ENCODE measurements at regions not wholly inside any gene's neighbourhood (a gene's known extent, or its start where the extent isn't known, plus 50 kb on each side); places are given as distances from the start of the nearest gene placed in this dataset.

GRCh38 chr2:116145031-116145430, 1669.5 kb upstream of the DDX18 start:
- no peak overlapping the region for H3K4me2 ChIP-seq (ENCODE audit: low read depth, low read length, poor library complexity, severe bottlenecking)
- no peaks in the 10 kb centered on the region for H3K9me2 ChIP-seq (replicated peaks; ENCODE audit: low read depth, low read length)
- no peaks in the 10 kb centered on the region for H3K79me2 ChIP-seq (ENCODE audit: insufficient read depth, low read length)
- no peaks in the 10 kb centered on the region for H3K9me3 ChIP-seq (ENCODE audit: insufficient read depth, low read depth, low read length)
- no peak overlapping the region for H3K4me3 ChIP-seq (ENCODE audit: low read length, poor library complexity, severe bottlenecking)
- H4K20me1 ChIP-seq (ENCODE audit: insufficient read depth, low read length, poor library complexity, severe bottlenecking), result no peaks in the 10 kb centered on the region
- TF ChIP-seq EZH2phosphoT487 (IDR thresholded peaks at IDR 0.05; ENCODE audit: borderline replicate concordance) (no peak), CTCF (conservative IDR thresholded peaks at IDR 0.05; ENCODE audit: low read length) (no peak)
- H3K4me1 ChIP-seq (ENCODE audit: insufficient read depth, low read length, poor library complexity, severe bottlenecking), result no peaks in the 10 kb centered on the region
- no peak overlapping the region for H2AFZ ChIP-seq (ENCODE audit: low read length)
- no peaks in the 10 kb centered on the region for H3F3A ChIP-seq (ENCODE audit: low read depth)
- no peak overlapping the region for H3K9ac ChIP-seq (ENCODE audit: low read depth, low read length, poor library complexity, severe bottlenecking)
- H3K36me3 ChIP-seq (ENCODE audit: insufficient read depth, low read length), result no peaks in the 10 kb centered on the region
- no peaks in the 10 kb centered on the region for H3K27me3 ChIP-seq (ENCODE audit: insufficient read depth, low read length, poor library complexity, severe bottlenecking)

- no peaks in the 10 kb centered on the region for H3K27me3 ChIP-seq (ENCODE audit: insufficient read depth, low read length, poor library complexity, severe bottlenecking)
- no peak overlapping the region for H3K9ac ChIP-seq (ENCODE audit: low read depth, low read length, poor library complexity, severe bottlenecking)
- no peak overlapping the region for H2AFZ ChIP-seq (ENCODE audit: low read length)
- no peaks in the 10 kb centered on the region for H4K20me1 ChIP-seq (ENCODE audit: insufficient read depth, low read length, poor library complexity, severe bottlenecking)
- H3K36me3 ChIP-seq (ENCODE audit: insufficient read depth, low read length), result no peaks in the 10 kb centered on the region
- no peaks in the 10 kb centered on the region for H3K9me2 ChIP-seq (replicated peaks; ENCODE audit: low read depth, low read length)
- H3F3A ChIP-seq (ENCODE audit: low read depth), result no peaks in the 10 kb centered on the region
- H3K79me2 ChIP-seq (ENCODE audit: insufficient read depth, low read length), result no peaks in the 10 kb centered on the region
- no peak overlapping the region for H3K4me2 ChIP-seq (ENCODE audit: low read depth, low read length, poor library complexity, severe bottlenecking)
- H3K4me1 ChIP-seq (ENCODE audit: insufficient read depth, low read length, poor library complexity, severe bottlenecking), result no peaks in the 10 kb centered on the region
- TF ChIP-seq EZH2phosphoT487 (IDR thresholded peaks at IDR 0.05; ENCODE audit: borderline replicate concordance) (no peak), CTCF (conservative IDR thresholded peaks at IDR 0.05; ENCODE audit: low read length) (no peak)
- H3K4me3 ChIP-seq (ENCODE audit: low read length, poor library complexity, severe bottlenecking), result no peak overlapping the region
- H3K9me3 ChIP-seq (ENCODE audit: insufficient read depth, low read depth, low read length), result no peaks in the 10 kb centered on the region
These were observed 1666.1 kb upstream of the DDX18 start for GRCh38 chr2:116148361-116148760.

- H3K4me1 ChIP-seq (ENCODE audit: insufficient read depth, low read length, poor library complexity, severe bottlenecking), result no peaks in the 10 kb centered on the region
- H3K9me2 ChIP-seq (replicated peaks; ENCODE audit: low read depth, low read length), result no peaks in the 10 kb centered on the region
- no peak overlapping the region for H3K9ac ChIP-seq (ENCODE audit: low read depth, low read length, poor library complexity, severe bottlenecking)
- TF ChIP-seq EZH2phosphoT487 (IDR thresholded peaks at IDR 0.05; ENCODE audit: borderline replicate concordance) (no peak), CTCF (conservative IDR thresholded peaks at IDR 0.05; ENCODE audit: low read length) (no peak)
- H2AFZ ChIP-seq (ENCODE audit: low read length), result no peak overlapping the region
- no peaks in the 10 kb centered on the region for H3K79me2 ChIP-seq (ENCODE audit: insufficient read depth, low read length)
- H3K9me3 ChIP-seq (ENCODE audit: insufficient read depth, low read depth, low read length), result 0 out of 2 replicates have a peak, but pooled peaks cover 3% of the 10 kb centered on the region
- H3F3A ChIP-seq (ENCODE audit: low read depth), result no peaks in the 10 kb centered on the region
- no peaks in the 10 kb centered on the region for H3K36me3 ChIP-seq (ENCODE audit: insufficient read depth, low read length)
- H3K4me3 ChIP-seq (ENCODE audit: low read length, poor library complexity, severe bottlenecking), result no peak overlapping the region
- no peak overlapping the region for H3K4me2 ChIP-seq (ENCODE audit: low read depth, low read length, poor library complexity, severe bottlenecking)
- no peaks in the 10 kb centered on the region for H3K27me3 ChIP-seq (ENCODE audit: insufficient read depth, low read length, poor library complexity, severe bottlenecking)
- H4K20me1 ChIP-seq (ENCODE audit: insufficient read depth, low read length, poor library complexity, severe bottlenecking), result no peaks in the 10 kb centered on the region
These were observed 1660.8 kb upstream of the DDX18 start for GRCh38 chr2:116153729-116154128.

Data from Loucy (cell line).